GM12878 (cell line): ENCODE measurements at regions not wholly inside any gene's neighbourhood (a gene's known extent, or its start where the extent isn't known, plus 50 kb on each side); places are given as distances from the start of the nearest gene placed in this dataset.

Source experiments
- POLR2A ChIP-seq: IDR thresholded peaks from 2 replicates; pipeline ENCODE4 v1.6.1; 2011; ENCODE audit warnings: low read depth, mild to moderate bottlenecking, low read length
- TF ChIP-seq, protein P1 (sequence below): fragments of 450-650 bp; IDR thresholded peaks from 2 replicates; pipeline ENCODE4 v1.6.1; 2017; ENCODE audit warnings: antibody characterized with exemption, mild to moderate bottlenecking, moderate library complexity
- TF ChIP-seq, protein P2 (sequence below): fragments of 150-350 bp; IDR thresholded peaks from 2 replicates; pipeline ENCODE4 v1.6.1; 2016; ENCODE audit warnings: low read depth, low read length

DNA sequence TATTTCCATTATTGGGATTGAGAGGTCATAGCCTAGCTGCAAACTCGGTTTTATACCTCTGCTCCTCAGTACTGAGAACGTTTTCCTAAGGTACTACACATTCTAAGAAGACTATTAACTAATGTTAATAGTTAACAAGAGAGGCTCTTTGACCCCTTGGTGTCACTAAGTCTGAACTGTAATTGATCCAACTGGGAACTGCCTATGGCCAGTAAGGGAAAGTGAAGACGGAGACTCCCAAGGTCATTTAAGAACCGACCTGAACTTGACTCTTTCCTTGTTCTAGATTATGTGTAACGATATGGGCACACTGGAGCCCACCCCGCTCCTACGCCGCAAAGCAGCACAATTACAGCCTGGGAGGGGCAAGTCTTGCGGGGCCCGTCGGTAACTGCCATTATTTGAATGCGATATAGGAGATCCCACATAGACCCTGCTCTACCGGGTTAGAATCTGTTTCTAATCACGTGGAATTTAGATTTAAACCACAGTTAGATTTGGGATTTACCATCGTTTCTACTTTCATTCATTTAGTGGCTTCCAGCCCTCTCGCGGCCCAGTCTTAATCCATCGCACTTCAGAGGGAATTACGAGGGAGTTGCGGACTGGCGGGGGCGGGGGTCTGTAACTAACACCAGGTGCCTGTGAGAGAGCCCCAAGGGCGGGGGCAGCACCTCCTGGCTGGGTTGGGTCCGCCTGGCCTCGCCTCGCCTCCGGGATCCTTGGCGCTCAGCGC lies 84.1 kb upstream of the EPB41L3 start:
- TF ChIP-seq, protein P1, sequence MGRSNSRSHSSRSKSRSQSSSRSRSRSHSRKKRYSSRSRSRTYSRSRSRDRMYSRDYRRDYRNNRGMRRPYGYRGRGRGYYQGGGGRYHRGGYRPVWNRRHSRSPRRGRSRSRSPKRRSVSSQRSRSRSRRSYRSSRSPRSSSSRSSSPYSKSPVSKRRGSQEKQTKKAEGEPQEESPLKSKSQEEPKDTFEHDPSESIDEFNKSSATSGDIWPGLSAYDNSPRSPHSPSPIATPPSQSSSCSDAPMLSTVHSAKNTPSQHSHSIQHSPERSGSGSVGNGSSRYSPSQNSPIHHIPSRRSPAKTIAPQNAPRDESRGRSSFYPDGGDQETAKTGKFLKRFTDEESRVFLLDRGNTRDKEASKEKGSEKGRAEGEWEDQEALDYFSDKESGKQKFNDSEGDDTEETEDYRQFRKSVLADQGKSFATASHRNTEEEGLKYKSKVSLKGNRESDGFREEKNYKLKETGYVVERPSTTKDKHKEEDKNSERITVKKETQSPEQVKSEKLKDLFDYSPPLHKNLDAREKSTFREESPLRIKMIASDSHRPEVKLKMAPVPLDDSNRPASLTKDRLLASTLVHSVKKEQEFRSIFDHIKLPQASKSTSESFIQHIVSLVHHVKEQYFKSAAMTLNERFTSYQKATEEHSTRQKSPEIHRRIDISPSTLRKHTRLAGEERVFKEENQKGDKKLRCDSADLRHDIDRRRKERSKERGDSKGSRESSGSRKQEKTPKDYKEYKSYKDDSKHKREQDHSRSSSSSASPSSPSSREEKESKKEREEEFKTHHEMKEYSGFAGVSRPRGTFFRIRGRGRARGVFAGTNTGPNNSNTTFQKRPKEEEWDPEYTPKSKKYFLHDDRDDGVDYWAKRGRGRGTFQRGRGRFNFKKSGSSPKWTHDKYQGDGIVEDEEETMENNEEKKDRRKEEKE, result no peak
- TF ChIP-seq, protein P2, sequence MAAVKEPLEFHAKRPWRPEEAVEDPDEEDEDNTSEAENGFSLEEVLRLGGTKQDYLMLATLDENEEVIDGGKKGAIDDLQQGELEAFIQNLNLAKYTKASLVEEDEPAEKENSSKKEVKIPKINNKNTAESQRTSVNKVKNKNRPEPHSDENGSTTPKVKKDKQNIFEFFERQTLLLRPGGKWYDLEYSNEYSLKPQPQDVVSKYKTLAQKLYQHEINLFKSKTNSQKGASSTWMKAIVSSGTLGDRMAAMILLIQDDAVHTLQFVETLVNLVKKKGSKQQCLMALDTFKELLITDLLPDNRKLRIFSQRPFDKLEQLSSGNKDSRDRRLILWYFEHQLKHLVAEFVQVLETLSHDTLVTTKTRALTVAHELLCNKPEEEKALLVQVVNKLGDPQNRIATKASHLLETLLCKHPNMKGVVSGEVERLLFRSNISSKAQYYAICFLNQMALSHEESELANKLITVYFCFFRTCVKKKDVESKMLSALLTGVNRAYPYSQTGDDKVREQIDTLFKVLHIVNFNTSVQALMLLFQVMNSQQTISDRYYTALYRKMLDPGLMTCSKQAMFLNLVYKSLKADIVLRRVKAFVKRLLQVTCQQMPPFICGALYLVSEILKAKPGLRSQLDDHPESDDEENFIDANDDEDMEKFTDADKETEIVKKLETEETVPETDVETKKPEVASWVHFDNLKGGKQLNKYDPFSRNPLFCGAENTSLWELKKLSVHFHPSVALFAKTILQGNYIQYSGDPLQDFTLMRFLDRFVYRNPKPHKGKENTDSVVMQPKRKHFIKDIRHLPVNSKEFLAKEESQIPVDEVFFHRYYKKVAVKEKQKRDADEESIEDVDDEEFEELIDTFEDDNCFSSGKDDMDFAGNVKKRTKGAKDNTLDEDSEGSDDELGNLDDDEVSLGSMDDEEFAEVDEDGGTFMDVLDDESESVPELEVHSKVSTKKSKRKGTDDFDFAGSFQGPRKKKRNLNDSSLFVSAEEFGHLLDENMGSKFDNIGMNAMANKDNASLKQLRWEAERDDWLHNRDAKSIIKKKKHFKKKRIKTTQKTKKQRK, result no peak
- no peak for TF ChIP-seq POLR2A
